ENCODE measurements at regions not wholly inside any gene's neighbourhood (a gene's known extent, or its start where the extent isn't known, plus 50 kb on each side); places are given as distances from the start of the nearest gene placed in this dataset.

DNA sequence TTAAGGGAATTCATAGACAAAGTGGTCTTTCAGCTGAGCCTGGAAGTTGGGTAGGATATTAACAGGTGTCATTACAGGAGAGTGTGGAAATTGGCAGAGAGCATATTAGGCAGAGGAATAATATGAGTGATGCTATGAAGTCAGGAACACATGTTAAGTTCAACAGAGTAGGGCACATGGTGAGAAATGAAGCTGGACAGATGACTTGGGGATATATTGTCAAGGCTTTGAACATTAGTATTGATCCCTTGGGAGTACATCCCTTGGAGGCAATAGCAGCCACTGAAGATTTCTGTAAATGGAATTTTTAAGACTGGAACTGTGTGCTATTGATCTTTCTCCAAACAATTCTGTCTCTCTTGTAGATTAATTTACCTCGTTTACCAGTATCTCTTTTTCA is 170.7 kb downstream of the SCG2 start:
- Histone ChIP-seq H3K36me3 (no peaks in the 10 kb centered on the region), H3K4me3 (no peak overlapping the region), H3K9me3 (no peaks in the 10 kb centered on the region), H3K27me3 (no peaks in the 10 kb centered on the region), H3K27ac (no peak overlapping the region), H3K4me1 (no peaks in the 10 kb centered on the region)
- TF ChIP-seq, protein P1, sequence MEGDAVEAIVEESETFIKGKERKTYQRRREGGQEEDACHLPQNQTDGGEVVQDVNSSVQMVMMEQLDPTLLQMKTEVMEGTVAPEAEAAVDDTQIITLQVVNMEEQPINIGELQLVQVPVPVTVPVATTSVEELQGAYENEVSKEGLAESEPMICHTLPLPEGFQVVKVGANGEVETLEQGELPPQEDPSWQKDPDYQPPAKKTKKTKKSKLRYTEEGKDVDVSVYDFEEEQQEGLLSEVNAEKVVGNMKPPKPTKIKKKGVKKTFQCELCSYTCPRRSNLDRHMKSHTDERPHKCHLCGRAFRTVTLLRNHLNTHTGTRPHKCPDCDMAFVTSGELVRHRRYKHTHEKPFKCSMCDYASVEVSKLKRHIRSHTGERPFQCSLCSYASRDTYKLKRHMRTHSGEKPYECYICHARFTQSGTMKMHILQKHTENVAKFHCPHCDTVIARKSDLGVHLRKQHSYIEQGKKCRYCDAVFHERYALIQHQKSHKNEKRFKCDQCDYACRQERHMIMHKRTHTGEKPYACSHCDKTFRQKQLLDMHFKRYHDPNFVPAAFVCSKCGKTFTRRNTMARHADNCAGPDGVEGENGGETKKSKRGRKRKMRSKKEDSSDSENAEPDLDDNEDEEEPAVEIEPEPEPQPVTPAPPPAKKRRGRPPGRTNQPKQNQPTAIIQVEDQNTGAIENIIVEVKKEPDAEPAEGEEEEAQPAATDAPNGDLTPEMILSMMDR (IDR thresholded peaks at IDR 0.05), result no peak
- TF ChIP-seq POLR2A (IDR thresholded peaks at IDR 0.05) (no peak), EP300 (IDR thresholded peaks at IDR 0.05) (no peak), POLR2AphosphoS5 (IDR thresholded peaks at IDR 0.05) (no peak)
- WGBS, 2 donors, result 44 to 59% methylated on average over 1 of the region's 1 CpG
- ATAC-seq (ENCODE audit: low FRiP score in 2 of 2) (no peak), DNase-seq (no peak)

DNA sequence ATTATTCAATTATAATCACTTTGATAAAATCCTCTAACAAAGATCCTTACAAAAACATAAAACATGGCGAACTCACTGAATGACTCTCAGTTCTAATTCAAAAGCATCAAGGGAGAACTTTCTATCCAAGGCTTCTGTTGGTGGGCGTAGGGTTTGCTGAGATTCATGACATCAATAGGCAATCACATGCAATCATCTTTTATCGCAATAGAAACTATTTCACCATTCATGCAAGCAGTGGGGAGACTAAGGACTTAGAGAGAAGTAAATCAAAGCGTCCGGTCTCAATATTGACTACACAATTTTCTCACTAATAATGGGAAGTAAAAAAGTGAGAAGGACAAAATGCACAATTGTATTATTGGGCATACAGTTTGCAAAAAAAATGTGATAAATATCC is 168.7 kb downstream of the SCG2 start:
- WGBS, 2 donors, result 90 to 92% methylated on average over 5 of the region's 5 CpGs
- Histone ChIP-seq H3K9me3 (no peaks in the 10 kb centered on the region), H3K27ac (no peak overlapping the region), H3K27me3 (no peaks in the 10 kb centered on the region), H3K4me3 (no peak overlapping the region), H3K4me1 (no peaks in the 10 kb centered on the region), H3K36me3 (no peaks in the 10 kb centered on the region)
- TF ChIP-seq POLR2AphosphoS5 (IDR thresholded peaks at IDR 0.05), result no peak
- TF ChIP-seq POLR2A (IDR thresholded peaks at IDR 0.05), result no peak
- no peak for ATAC-seq (ENCODE audit: low FRiP score in 2 of 2)
- no peak for DNase-seq

- ATAC-seq (ENCODE audit: low FRiP score in 2 of 2), result no peak
- Histone ChIP-seq H3K4me3 (no peak overlapping the region), H3K27ac (no peak overlapping the region), H3K9me3 (no peaks in the 10 kb centered on the region), H3K36me3 (no peaks in the 10 kb centered on the region), H3K4me1 (no peaks in the 10 kb centered on the region), H3K27me3 (no peaks in the 10 kb centered on the region)
- no peak for DNase-seq
- TF ChIP-seq EP300 (IDR thresholded peaks at IDR 0.05) (no peak), POLR2A (IDR thresholded peaks at IDR 0.05) (no peak), POLR2AphosphoS5 (IDR thresholded peaks at IDR 0.05) (no peak)
- TF ChIP-seq, protein P1 (IDR thresholded peaks at IDR 0.05), result no peak
- WGBS, 2 donors, result 78 to 83% methylated on average over 4 of the region's 4 CpGs
These were observed 164.4 kb downstream of the SCG2 start for GRCh38 chr2:223437788-223438187.

- Histone ChIP-seq H3K27ac (no peak overlapping the region), H3K9me3 (no peaks in the 10 kb centered on the region), H3K36me3 (no peaks in the 10 kb centered on the region), H3K4me1 (no peaks in the 10 kb centered on the region), H3K4me3 (no peak overlapping the region), H3K27me3 (no peaks in the 10 kb centered on the region)
- ATAC-seq (ENCODE audit: low FRiP score in 2 of 2), result no peak
- no peak for DNase-seq
- 51 to 81% methylated on average over 1 of the region's 1 CpG for WGBS, 2 donors
- no peak for TF ChIP-seq POLR2A (IDR thresholded peaks at IDR 0.05)
These were observed 163.0 kb downstream of the SCG2 start for GRCh38 chr2:223439184-223439583.

DNA sequence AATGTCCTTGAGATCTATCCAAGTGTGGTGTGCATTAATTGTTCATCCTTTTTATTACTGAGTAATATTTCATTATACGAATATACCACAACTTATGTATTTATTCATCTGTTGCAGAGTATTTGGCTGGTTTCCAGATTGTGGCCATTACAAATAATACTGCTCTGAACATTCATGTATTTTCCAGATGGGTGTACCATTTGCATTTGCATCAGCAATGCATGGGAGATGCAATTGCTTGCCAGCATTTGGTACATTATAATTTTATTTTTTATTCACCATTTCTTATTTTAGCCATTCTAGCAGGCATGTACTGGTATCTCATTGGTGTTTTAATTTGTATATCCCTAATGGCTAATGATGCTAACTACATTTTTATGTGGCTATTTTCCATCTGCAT is 162.4 kb downstream of the SCG2 start:
- WGBS, 2 donors, result 82 to 90% methylated on average over 1 of the region's 1 CpG
- Histone ChIP-seq H3K36me3 (no peaks in the 10 kb centered on the region), H3K4me3 (no peak overlapping the region), H3K9me3 (no peaks in the 10 kb centered on the region), H3K4me1 (no peaks in the 10 kb centered on the region), H3K27ac (no peak overlapping the region), H3K27me3 (no peaks in the 10 kb centered on the region)
- no peak for DNase-seq
- TF ChIP-seq, protein P1 (IDR thresholded peaks at IDR 0.05), result no peak
- TF ChIP-seq EP300 (IDR thresholded peaks at IDR 0.05) (no peak), POLR2A (IDR thresholded peaks at IDR 0.05) (no peak), POLR2AphosphoS5 (IDR thresholded peaks at IDR 0.05) (no peak)
- no peak for ATAC-seq (ENCODE audit: low FRiP score in 2 of 2)

- H3K36me3 ChIP-seq, result no peaks in the 10 kb centered on the region
- no peak for TF ChIP-seq EP300 (IDR thresholded peaks at IDR 0.05)
- DNase-seq, result no peak
- no peak overlapping the region for H3K4me3 ChIP-seq
- H3K27ac ChIP-seq, result no peak overlapping the region
- H3K27me3 ChIP-seq, result no peaks in the 10 kb centered on the region
- H3K9me3 ChIP-seq, result no peaks in the 10 kb centered on the region
- 40 to 62% methylated on average over 2 of the region's 2 CpGs for WGBS, 2 donors
- no peaks in the 10 kb centered on the region for H3K4me1 ChIP-seq
- ATAC-seq (ENCODE audit: low FRiP score in 2 of 2), result no peak
These were observed 159.3 kb downstream of the SCG2 start for GRCh38 chr2:223442847-223443246.
